ENCODE measurements at regions not wholly inside any gene's neighbourhood (a gene's known extent, or its start where the extent isn't known, plus 50 kb on each side); places are given as distances from the start of the nearest gene placed in this dataset.

DNA sequence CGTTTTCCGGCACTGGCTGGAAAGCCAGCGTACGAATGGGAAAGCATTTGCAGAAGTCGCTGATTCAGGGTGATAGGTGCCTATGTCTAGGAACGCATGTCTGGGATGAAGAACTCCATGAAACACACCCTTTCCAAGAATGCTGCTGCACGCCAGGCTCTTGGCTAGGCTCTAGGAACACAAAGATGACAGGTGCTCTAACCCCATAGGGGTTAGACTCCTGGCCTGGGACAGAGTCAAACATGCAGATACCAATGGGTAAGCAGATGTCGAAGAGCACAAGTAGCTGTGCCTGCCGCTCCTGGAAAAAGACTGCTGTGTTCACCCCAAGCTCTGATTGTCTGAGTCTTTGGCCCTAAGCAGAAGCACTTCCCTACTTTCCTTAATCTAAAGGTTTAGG, 180.9 kb upstream of the UBE3A start:
- CTCF ChIA-PET (ENCODE audit: unreplicated experiment): no interaction called here

DNA sequence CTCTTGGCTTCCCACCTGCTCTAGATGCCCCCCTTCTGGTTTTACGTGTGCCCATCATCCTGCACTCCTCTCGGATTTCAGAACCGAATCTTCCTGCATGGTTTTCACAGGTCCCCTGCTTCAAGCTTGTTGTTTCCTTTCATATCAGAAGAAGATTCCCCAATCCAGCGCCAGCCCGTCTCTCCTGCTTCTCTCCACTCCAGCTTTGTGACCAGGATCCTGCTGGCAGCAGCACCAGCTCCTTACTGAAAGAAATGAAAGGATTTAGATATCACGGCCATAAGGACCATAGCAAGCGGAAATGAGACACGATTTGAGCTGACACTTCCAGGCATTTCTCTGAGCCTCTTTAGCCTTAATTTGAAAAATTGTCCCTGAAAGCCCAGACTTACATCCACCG, 180.3 kb upstream of the UBE3A start:
- H3K79me2 ChIP-seq (ENCODE audit: insufficient read depth, low read depth, low read length): no peaks in the 10 kb centered on the region
- DNase-seq (ENCODE audit: low spot score): no peak
- no peak overlapping the region for H3K4me2 ChIP-seq (ENCODE audit: low read length)
- H3K4me1 ChIP-seq (ENCODE audit: insufficient read depth, low read length, poor library complexity, severe bottlenecking): no peaks in the 10 kb centered on the region
- no peaks in the 10 kb centered on the region for H3K9me3 ChIP-seq (ENCODE audit: low read length)
- no peaks in the 10 kb centered on the region for H3K36me3 ChIP-seq (ENCODE audit: insufficient read depth, low read length)
- H3K9me2 ChIP-seq (ENCODE audit: insufficient read depth, low read length): no peaks in the 10 kb centered on the region
- no peak overlapping the region for H3K27ac ChIP-seq (ENCODE audit: low read depth, low read length, poor library complexity, severe bottlenecking)
- intact Hi-C loops (cut with micrococcal nuclease; ENCODE audit: unreplicated experiment): no loop called here
- ChIA-PET POLR2A (no interaction called here), CTCF (ENCODE audit: unreplicated experiment) (no interaction called here)
- no TSS peak for BruUV-seq (replicated peaks)
- H3K4me3 ChIP-seq (ENCODE audit: low read depth, low read length, poor library complexity, severe bottlenecking): no peak overlapping the region
- H2AFZ ChIP-seq (ENCODE audit: low read length): no peak overlapping the region
- H4K20me1 ChIP-seq (ENCODE audit: insufficient read depth, low read length): no peaks in the 10 kb centered on the region
- no peak for TF ChIP-seq EZH2phosphoT487 (IDR thresholded peaks at IDR 0.05; ENCODE audit: borderline replicate concordance, low read depth, low read length)

More for the DNA sequence above, 180.9 kb upstream of the UBE3A start:
- H3K4me3 ChIP-seq (ENCODE audit: low read depth, low read length, poor library complexity, severe bottlenecking): no peak overlapping the region
- POLR2A ChIA-PET: no interaction called here
- no peaks in the 10 kb centered on the region for H3K9me3 ChIP-seq (ENCODE audit: low read length)
- no peak overlapping the region for H3K4me2 ChIP-seq (ENCODE audit: low read length)
- no peaks in the 10 kb centered on the region for H3K36me3 ChIP-seq (ENCODE audit: insufficient read depth, low read length)
- H3K79me2 ChIP-seq (ENCODE audit: insufficient read depth, low read depth, low read length): no peaks in the 10 kb centered on the region
- BruUV-seq (replicated peaks): no TSS peak
- H4K20me1 ChIP-seq (ENCODE audit: insufficient read depth, low read length): no peaks in the 10 kb centered on the region
- H3K27ac ChIP-seq (ENCODE audit: low read depth, low read length, poor library complexity, severe bottlenecking): no peak overlapping the region
- no peaks in the 10 kb centered on the region for H3K4me1 ChIP-seq (ENCODE audit: insufficient read depth, low read length, poor library complexity, severe bottlenecking)
- DNase-seq (ENCODE audit: low spot score): no peak
- H3K9me2 ChIP-seq (ENCODE audit: insufficient read depth, low read length): no peaks in the 10 kb centered on the region
- TF ChIP-seq, protein P1, sequence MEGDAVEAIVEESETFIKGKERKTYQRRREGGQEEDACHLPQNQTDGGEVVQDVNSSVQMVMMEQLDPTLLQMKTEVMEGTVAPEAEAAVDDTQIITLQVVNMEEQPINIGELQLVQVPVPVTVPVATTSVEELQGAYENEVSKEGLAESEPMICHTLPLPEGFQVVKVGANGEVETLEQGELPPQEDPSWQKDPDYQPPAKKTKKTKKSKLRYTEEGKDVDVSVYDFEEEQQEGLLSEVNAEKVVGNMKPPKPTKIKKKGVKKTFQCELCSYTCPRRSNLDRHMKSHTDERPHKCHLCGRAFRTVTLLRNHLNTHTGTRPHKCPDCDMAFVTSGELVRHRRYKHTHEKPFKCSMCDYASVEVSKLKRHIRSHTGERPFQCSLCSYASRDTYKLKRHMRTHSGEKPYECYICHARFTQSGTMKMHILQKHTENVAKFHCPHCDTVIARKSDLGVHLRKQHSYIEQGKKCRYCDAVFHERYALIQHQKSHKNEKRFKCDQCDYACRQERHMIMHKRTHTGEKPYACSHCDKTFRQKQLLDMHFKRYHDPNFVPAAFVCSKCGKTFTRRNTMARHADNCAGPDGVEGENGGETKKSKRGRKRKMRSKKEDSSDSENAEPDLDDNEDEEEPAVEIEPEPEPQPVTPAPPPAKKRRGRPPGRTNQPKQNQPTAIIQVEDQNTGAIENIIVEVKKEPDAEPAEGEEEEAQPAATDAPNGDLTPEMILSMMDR (conservative IDR thresholded peaks at IDR 0.05; ENCODE audit: low read length): no peak
- no peak for TF ChIP-seq EZH2phosphoT487 (IDR thresholded peaks at IDR 0.05; ENCODE audit: borderline replicate concordance, low read depth, low read length)
- intact Hi-C loops (cut with micrococcal nuclease; ENCODE audit: unreplicated experiment): no loop called here
- no peak overlapping the region for H2AFZ ChIP-seq (ENCODE audit: low read length)

- Histone ChIP-seq H3K4me2 (ENCODE audit: low read length) (no peak overlapping the region), H3K79me2 (ENCODE audit: insufficient read depth, low read depth, low read length) (no peaks in the 10 kb centered on the region), H3K4me1 (ENCODE audit: insufficient read depth, low read length, poor library complexity, severe bottlenecking) (no peaks in the 10 kb centered on the region), H3K36me3 (ENCODE audit: insufficient read depth, low read length) (no peaks in the 10 kb centered on the region), H4K20me1 (ENCODE audit: insufficient read depth, low read length) (no peaks in the 10 kb centered on the region), H2AFZ (ENCODE audit: low read length) (no peak overlapping the region), H3K27ac (ENCODE audit: low read depth, low read length, poor library complexity, severe bottlenecking) (no peak overlapping the region), H3K9me2 (ENCODE audit: insufficient read depth, low read length) (no peaks in the 10 kb centered on the region), H3K9me3 (ENCODE audit: low read length) (no peaks in the 10 kb centered on the region), H3K4me3 (ENCODE audit: low read depth, low read length, poor library complexity, severe bottlenecking) (no peak overlapping the region)
- intact Hi-C loops (cut with micrococcal nuclease; ENCODE audit: unreplicated experiment): no loop called here
- ChIA-PET CTCF (ENCODE audit: unreplicated experiment) (no interaction called here), POLR2A (no interaction called here)
- no peak for DNase-seq (ENCODE audit: low spot score)
- BruUV-seq (replicated peaks): no TSS peak
- no peak for TF ChIP-seq EZH2phosphoT487 (IDR thresholded peaks at IDR 0.05; ENCODE audit: borderline replicate concordance, low read depth, low read length)
- TF ChIP-seq, protein P1 (conservative IDR thresholded peaks at IDR 0.05; ENCODE audit: low read length): no peak
Measured at GRCh38 chr15:25618161-25618560, 179.3 kb upstream of the UBE3A start.

Data from OCI-LY7 (cell line).